ENCODE measurements at regions not wholly inside any gene's neighbourhood (a gene's known extent, or its start where the extent isn't known, plus 50 kb on each side); places are given as distances from the start of the nearest gene placed in this dataset.

DNA sequence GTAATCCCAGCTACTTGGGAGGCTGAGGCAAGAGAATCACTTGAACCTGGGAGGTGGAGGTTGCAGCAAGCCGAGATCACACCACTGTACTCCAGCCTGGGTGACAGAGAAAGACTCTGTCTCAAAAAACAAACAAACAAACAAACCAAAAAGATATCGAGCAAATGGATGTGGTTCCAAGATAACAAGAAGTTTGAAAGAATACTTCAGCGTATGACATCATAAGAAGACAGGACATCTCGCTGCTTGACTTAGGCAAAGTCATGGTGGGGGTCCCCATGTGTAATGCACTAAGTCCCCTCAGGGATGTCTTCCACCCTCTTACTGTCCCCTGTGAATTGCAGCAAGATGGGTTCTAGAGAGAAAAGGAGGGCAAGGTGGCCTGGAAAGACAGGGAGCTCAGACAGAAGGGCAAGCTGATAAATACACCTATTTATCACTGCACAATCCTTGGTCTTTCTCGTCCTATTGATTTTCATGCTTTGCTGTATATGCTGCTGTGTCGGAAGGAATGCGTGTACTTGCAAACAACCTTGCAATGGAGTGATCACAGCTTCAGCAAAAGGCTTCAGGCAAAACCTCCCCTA lies 115.0 kb downstream of the BDH1 start:
- ATAC-seq (no peak), DNase-seq (no peak)
- H3K4me3 ChIP-seq, result no peak overlapping the region
- H3K27ac ChIP-seq, result no peak overlapping the region
- intact Hi-C loops (cut with DNase I), result no loop called here
- WGBS, 3 donors, result 92 to 95% (median 95%) methylated on average over 7 of the region's 7 CpGs
- H3K27me3 ChIP-seq (ENCODE audit: insufficient read depth in 3 of 3, low read length in 2 of 3), result peaks cover 0 to 3% (median 0%) of the 10 kb centered on the region in 3 donors
- no peak for TF ChIP-seq CTCF (IDR thresholded peaks at IDR 0.05)
- no peaks in the 10 kb centered on the region for H3K9me3 ChIP-seq
- no peaks in the 10 kb centered on the region for H3K4me1 ChIP-seq
- H3K36me3 ChIP-seq (ENCODE audit: insufficient read depth in 1 of 2, low read depth in 1 of 2), result no peaks in the 10 kb centered on the region

DNA sequence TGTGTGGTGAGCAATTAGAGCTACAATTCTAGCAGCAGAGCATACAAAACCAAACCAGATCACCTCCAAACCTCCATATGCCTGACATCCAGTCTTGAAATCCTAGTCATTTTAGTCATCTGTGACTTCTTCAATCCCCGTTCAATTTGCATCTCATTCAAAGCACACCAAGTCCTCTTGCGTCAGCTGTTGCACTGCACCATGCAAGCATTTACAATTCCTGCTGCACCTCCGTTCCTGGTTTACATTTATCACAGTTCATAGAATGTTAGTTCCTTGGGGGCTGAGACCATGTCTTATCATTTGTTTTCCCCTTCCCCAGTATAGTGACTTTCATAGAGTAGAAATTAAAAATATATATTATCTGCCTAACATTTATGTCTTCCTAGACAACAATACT lies 116.9 kb downstream of the BDH1 start:
- Histone ChIP-seq H3K27ac (no peak overlapping the region), H3K36me3 (ENCODE audit: insufficient read depth in 1 of 2, low read depth in 1 of 2) (no peaks in the 10 kb centered on the region), H3K9me3 (no peaks in the 10 kb centered on the region), H3K27me3 (ENCODE audit: insufficient read depth in 3 of 3, low read length in 2 of 3) (peaks cover 0 to 3% (median 0%) of the 10 kb centered on the region in 3 donors), H3K4me1 (no peaks in the 10 kb centered on the region), H3K4me3 (no peak overlapping the region)
- no peak for DNase-seq
- no peak for TF ChIP-seq CTCF (IDR thresholded peaks at IDR 0.05)
- intact Hi-C loops (cut with DNase I), result no loop called here
- no peak for ATAC-seq
- 85 to 95% (median 86%) methylated on average over 3 of the region's 3 CpGs for WGBS, 3 donors

DNA sequence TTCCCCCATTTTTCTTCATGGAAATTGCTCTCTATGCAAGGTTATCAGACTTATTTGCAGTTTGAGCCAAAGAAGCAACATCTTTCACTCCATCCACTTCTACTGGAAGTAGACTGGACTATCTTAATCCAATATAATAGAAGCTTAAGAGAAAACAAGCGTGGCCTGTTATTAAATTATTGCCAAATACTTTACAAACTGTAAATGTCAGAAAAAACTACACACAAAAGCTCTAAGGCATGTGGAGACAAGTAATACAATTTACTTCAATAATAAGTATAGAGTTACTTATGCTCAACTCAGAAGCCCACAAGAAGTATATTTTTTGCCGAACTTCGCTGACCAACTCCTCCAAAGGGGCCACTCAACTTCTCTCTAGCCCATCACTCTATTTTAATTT lies 120.3 kb downstream of the BDH1 start:
- no peaks in the 10 kb centered on the region for H3K36me3 ChIP-seq (ENCODE audit: insufficient read depth in 1 of 2, low read depth in 1 of 2)
- ATAC-seq, result no peak
- H3K27ac ChIP-seq, result no peak overlapping the region
- no peak for DNase-seq
- H3K4me3 ChIP-seq, result no peak overlapping the region
- no peaks in the 10 kb centered on the region for H3K4me1 ChIP-seq
- no peak for TF ChIP-seq CTCF (IDR thresholded peaks at IDR 0.05)
- 89 to 93% (median 92%) methylated on average over 3 of the region's 3 CpGs for WGBS, 3 donors
- no peaks in the 10 kb centered on the region for H3K9me3 ChIP-seq
- intact Hi-C loops (cut with DNase I), result no loop called here
- no peaks in the 10 kb centered on the region for H3K27me3 ChIP-seq (ENCODE audit: insufficient read depth in 3 of 3, low read length in 2 of 3)

DNA sequence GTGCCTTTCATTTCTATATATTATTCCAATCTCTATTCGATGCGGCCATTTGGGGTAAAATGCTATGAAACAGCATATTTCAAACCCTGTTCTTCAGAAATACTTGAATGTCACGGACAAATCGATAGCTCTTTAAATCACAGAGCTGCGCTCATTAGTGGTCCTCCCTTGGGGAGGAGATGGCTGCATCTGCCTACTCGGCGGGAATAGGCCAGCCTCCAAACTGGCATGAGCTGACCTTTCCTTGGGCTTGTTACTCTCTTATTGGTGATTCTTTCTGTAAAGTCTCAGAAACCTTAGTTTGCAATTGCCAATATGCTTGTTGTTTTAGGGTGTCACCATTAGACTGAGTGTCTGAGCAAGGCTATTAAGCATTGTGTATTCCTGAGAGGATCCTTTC lies 120.9 kb downstream of the BDH1 start:
- H3K9me3 ChIP-seq, result no peaks in the 10 kb centered on the region
- no peaks in the 10 kb centered on the region for H3K4me1 ChIP-seq
- H3K36me3 ChIP-seq (ENCODE audit: insufficient read depth in 1 of 2, low read depth in 1 of 2), result no peaks in the 10 kb centered on the region
- no peaks in the 10 kb centered on the region for H3K27me3 ChIP-seq (ENCODE audit: insufficient read depth in 3 of 3, low read length in 2 of 3)
- DNase-seq (no peak), ATAC-seq (no peak)
- WGBS, 3 donors, result 64 to 67% (median 65%) methylated on average over 7 of the region's 7 CpGs
- intact Hi-C loops (cut with DNase I), result no loop called here
- no peak for TF ChIP-seq CTCF (IDR thresholded peaks at IDR 0.05)
- H3K27ac ChIP-seq, result no peak overlapping the region
- H3K4me3 ChIP-seq, result no peak overlapping the region
